Inflammatory macrophage treated with lipopolysaccharide for 1 hour (primary cell): ENCODE measurements at regions not wholly inside any gene's neighbourhood (a gene's known extent, or its start where the extent isn't known, plus 50 kb on each side); places are given as distances from the start of the nearest gene placed in this dataset.

Experiments used
- DNase-seq, 2 donors: peaks; one replicate each; pipeline ENCODE4 v3.0.0-alpha.2; 2020 to 2022

DNA sequence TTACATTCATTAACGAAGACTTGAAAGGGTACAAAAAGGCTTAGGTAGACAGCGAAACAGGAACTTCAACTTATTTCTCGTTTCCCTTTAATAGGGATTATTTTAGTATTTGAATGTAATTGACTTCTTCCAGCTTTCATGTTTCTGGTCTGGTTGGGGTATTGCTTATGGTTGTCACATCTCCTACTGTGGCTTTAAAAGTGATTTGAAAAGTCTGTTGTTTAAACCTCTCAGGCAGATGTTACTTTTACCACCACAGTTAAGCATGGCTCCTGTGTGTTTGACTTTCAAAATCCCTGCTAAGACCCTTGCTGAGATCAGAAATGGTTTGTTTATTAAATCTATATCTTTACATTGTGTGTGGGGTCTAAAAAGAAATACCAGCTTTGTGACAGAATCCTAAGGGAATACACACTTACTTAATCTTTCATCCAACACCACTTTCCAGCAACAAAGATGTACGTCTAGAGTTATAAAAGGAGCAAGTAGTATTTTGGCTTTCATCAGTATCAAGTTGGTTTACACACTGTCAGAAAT is 661.2 kb downstream of the FAT4 start:
- no peak for DNase-seq

DNA sequence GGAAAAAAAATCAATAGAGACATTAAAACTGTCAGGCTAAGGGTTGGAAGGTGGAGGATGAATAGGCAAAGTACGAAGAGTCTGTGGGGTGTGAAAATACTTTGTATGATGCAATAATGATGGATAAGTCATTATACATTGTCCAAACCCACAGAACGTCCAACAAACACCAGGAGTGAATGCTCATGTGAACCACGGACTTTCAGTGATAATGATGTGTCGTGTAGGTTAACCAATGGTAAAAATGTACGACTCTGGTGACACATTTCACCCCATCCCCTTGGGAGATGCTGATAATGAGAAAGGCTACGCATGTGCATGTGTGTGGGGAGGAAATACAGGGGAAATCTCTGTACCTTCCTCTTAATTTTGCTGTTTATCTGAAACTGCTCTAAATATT is 665.2 kb downstream of the FAT4 start:
- DNase-seq: no peak

DNA sequence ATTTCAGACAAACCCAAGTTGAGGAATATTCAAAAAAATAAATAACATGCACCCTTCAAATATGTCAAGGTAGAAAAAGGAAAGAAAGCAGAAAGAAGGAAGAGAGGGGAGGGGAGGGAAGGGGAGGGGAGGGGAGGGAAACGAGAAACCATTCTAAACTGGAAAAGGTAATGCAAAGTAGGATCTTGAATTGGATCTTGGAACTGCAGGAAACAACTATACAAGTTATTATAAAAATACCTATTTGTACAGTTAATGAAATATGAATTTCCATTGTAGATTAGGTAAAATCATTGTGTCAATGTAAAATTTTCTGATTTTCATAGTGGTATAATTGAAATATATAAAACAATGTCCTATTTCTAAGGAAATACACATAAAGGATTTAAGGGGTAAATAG is 668.4 kb downstream of the FAT4 start:
- no peak for DNase-seq

DNA sequence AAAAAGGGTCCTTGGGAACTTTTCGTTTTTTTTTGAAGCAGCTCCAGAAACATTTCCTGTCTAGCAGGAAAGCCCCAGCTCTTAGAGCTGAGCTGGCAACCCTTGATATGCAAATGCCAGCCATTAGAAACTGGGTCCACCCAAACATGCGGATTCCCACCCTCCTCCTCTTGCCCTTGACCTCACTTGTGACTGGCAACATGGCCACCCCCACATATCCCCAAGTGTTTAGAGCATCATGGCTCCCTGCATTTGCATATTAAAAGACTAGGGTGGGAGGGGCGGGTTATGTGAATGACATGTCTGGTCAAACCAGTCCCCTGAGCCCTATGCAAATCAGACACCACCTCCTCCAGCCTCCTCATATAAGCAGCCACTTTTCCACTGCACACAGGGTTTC is 671.1 kb downstream of the FAT4 start:
- DNase-seq: no peak

DNA sequence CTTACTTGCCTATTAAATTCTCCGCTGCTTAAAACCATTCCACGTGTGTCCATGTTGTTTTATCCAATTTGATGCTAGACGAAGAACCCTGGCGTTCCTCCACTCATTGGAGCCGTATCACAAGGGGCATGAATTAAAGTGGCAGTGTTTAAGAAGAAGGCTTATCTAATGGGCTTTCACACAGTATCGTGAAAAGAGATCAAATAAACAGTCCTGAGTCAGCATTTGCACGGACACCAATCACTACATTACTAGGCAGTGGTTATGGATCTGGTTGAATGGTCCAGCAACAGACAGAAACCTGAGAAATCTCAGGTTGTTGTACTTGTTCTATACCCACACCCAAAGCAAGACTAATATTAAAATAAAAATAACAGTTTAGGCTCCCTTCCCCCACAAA is 671.6 kb downstream of the FAT4 start:
- DNase-seq: no peak

DNA sequence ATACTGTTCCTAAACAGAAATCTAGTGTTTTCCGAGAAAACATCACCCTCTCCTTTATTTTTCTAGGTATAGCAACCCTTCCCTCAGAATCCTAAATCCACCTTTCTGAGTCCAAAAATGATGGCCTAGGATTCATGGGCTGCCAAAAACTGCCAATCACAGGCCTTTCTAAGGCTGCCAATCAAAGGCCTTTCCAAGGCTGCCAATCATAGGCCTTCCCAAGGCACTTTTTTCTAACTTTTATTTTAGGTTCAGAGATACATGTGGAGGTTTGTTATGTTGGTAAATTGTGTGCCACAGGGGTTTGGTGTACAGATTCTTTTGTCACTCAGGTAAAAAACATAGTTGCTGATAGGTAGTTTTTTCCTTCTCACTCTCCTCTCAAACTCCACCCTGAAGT is 673.7 kb downstream of the FAT4 start:
- DNase-seq: no peak

DNA sequence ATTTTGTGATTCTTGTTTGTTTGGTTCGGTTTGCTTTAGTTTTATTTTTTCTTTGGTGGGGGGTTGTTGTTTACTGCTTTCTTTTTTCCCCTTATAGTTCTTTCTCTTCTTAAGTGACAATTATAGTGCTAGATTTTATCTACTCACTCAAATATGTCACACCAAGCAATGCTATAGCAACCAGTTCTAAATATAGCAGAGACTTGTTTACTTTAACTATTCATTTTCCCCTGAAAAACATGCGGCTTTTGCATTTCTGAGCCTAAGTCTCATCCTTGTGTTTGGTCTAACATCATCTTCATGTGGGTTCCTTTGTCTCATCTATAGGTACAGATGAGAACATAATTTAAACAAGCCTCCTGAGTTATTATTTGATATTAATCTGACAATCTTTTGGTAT is 676.6 kb downstream of the FAT4 start:
- DNase-seq: no peak

DNA sequence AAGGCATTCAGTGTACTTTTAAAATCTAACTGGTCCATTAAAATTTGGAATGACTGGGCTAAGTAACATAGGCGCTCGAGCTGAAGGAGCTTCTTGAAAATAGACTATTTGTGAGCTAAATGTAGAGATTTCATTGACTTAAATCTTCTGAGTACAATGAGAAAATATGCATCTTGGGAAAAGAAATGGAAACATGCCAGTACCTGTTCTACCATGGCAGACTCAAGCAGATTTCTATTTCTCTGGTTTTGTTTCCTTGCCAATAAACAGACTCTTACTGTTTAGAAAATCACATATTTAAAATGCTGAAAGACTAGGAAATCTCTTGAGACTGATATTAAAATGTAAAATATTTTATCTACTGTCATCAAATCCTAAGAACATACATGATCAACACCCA is 678.1 kb downstream of the FAT4 start:
- no peak for DNase-seq

DNA sequence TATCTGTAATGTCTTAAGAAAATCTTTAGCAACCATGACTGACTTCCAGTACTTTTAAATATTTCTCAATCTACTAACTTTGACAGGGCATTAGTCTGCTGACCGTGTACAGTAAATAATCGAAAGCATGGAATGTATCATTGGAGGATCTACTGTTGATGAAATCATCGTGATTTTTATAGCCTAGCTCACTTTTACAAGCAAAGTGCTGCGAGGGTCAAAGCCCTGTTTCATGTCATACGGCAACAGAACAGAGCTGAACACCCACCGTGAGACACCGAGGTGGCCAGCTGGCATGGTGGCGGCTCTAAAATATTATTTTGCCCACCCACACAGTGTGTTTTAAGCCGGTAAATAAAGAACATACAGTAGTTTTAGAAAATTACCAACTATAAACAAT is 679.3 kb downstream of the FAT4 start:
- DNase-seq: no peak

DNA sequence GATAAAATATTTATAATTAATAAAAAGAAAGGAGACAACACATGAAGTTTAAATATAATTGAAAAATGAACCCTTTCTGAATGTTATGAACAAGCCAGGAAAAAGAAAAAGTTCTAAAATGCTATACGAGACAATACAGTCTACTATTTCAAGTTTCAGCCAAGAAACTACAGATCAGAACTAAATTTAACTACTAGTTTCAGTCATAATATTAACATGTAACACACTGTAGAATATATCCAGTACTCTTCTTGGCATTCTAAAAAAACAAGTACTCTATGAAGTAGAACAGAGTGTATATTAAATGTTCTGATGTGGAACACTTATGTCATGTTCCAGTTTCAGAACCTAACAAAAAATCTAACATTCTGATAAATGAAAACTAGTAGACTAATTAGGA is 679.7 kb downstream of the FAT4 start:
- DNase-seq: no peak

DNA sequence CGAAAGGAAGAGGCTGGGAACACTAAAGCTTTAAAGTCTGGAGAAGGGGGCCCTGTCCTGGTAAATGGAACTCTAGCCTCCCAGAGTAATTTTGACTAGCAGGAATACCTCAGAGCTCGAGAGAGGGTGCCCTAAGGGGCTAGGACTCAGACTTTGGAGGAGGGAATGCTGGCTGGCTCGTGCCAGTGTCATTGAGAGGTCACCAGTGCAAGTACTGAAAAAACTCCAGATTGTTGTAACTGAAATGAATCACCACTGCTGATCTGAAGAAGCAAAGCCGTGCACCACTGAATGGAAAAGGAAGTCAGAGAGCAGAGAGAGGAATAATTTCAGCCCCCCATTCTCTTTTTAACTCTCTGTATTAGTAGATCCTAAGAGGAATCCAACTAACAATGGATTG is 690.2 kb downstream of the FAT4 start:
- no peak for DNase-seq

DNA sequence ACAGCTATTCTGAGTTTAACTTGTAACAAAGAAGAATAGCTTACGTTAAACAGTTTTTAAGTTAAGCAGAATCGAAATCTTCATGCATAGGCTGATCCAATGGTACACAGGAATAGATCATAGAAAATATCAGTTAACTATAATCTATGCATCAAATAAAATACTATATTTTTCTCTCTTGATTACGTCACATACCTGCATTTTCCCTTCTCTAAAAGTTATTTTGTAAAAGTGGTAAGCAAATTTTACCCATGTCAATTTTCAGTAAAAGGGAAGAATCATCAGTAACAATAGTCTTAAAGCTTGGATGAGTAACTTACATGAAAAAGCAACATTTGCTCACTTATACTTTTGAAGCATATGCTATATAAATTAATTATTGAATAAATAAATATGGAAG is 692.4 kb downstream of the FAT4 start:
- DNase-seq: no peak

DNA sequence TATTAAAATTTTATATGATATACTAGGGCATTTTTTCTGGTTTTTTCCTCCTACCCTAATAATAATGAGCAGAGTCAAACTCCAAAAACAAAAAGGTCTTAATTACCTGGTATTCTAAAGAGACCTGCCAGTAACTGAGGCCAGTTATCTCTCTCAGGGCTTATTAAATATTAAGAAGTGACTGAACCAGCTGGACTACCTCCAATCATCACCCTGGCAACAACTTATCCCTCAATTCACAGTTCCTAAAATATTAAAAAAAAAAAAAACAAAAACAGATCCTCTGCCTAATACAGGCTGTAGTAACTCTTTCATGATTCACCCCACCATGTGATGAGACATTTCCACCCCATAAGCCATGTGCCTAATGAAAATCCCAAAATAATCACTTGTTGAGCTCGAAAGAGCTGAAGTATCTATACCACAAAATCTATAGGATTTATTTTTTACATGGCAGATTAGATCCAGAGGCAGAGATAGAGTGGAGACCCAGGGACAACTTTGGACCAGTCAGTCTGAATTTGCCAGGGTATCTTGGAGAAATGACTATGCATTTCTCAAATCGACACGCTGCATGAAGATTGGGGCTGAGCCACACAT is 698.0 kb downstream of the FAT4 start:
- DNase-seq: no peak

DNA sequence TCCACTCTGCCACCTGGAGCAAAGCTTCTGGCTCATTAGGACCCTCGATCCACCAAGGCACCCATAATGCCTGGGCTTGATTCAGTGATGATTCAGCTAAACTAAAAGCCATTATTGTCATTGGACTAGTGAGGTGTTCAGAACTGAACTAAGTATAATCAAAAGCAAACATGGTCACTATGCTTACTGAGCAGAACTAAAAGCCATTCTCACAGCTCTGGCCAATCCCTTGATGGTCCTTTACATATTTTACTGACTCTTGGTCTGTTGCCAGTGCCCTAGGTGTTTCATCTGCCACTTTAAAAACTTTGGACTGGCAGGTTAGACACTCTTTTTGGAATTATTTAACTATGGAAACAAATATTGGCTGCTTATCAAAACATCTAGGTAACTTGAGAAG is 703.5 kb downstream of the FAT4 start:
- DNase-seq: no peak

DNA sequence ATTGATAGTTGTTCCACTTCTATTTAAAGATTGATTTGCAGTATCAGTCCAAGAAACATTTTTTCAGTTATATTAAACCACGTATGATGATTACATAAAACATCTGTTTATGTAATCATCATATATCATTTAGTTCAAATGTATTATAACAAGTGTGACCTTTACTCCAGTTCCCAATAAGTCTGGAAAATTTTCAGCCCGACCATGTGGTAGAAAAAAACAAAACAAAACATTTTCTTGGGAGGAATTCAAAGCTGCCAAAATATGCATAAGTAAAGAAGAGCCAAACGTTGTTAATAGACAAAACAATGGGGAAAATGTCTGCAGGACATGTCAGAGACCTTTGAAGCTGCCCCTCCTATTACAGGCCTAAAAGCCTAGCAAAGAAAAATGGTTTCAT is 709.1 kb downstream of the FAT4 start:
- no peak for DNase-seq

DNA sequence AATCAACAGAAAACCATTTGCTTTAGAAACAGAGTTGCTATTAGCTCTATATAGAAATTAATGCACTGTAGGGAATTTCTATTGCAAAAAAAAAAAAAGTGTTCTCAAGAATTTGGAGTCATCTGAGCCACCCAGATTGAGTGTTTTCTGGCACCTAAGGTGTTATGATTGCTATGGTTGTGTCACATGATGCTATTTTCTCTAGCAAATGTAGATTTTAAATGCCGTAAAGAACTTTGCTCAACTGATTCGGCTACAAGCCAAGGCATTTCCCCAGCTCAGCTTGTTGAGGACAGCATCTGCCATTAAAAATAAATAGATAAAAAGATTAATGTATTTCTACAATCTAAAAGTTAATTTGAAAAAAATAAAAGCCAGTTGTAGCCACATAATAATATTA is 712.8 kb downstream of the FAT4 start:
- no peak for DNase-seq

DNA sequence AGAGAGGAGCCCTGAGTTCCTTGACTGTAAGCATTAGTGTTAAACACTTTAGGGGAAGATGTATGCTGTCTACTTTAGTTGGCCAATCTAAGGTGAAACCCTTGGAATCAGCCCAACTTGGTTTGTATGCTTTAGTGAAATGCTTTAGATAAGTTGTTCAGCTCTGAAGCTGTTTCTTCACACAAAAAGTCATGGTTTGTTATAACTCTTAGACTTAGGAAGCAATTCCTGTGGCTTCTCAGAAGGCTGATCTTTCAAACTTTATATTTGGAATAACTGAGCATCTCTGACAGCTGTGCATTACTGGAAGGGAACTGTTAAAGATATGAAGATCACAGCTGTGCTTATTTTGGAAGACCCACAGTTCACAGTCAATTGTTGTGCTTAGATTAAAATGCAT is 714.1 kb downstream of the FAT4 start:
- no peak for DNase-seq

DNA sequence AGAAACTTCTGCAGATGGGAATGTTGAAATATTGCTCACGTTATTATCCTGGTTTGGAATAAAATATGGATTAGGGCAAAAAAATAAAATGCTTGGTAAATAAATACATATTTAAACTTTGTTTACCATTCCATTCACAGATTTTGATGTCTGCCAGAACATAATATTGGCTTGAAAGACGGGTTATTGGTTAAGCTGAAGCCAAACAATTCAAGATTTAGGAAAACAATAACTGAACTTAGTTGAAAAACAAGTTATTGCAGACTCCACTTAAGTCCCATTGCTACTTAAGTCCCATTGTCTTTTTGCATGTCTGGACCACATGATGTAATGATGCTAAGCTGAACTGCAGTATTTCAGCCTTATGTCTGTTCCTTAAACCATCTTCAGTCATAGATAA is 722.5 kb downstream of the FAT4 start:
- DNase-seq: no peak

DNA sequence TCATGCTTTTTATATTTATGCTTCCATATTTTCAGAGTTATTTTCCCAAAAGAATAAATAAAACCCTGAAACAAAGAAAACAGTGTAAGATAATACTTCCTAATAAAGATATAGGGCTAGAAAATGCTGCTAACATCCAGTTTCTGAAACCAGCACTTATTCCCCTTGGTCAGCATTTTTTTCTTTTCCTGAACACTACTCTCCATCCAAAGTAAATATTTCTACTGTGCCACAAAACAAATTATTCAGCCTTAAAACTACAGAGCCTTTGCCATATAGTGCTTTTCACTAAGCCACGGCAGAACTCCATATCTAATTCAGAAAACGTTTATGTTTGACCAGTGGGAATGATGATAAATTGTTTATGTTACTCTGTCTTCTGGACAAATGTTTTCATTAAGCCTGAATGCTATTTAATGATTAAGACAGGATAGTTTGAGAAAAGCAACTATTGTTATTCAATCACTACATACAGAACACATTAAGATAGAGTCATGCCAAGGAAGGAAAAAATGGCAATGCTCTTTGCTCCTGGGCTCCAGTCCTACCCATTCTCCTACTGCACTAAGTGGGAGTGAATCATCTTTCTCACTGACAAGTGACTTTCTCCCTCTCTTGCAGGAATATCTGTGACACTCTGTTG is 723.9 kb downstream of the FAT4 start:
- DNase-seq: no peak

DNA sequence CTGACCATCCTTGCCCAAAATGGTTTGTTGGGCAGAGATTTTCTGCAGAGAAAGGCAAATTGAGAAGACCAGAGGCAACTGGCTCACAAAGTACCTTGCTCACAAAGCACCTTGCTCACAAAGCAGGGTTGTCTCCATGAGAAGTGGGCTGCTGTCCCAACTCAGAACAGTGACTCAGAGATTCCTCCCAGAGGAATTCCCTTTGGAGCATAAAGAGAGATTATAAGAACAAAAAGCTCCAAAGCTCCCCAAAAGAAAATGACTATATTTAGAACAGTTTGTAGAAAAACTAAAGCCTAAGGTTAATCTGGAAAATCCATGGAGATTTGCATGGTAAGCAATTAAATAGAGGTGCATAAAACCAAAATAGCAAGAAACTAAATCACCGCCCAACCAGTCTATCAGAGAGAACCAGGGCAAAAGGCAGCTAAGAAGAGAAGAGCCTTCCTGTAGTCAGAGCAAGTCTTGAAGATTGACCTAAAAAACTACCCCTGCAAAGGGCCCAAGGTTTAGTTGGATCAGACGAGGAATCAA is 731.4 kb downstream of the FAT4 start:
- no peak for DNase-seq

DNA sequence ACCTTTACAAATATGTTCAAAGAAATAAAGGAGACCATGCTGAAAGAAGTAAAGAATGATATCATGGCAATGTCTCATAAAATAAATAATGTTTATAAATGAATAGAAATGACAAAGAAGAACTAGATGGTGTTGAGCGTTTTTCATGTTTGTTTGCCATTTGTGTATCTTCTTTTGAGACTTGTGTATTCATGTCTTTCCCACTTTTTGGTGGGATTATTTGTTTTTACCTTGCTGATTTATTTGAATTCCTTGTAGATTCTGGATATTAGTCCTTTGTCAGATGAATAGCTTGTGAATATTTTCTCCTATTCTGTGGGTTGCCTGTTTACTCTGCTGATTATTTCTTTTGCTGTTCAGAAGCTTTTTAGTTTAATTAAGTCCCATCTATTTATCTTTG is 732.4 kb downstream of the FAT4 start:
- DNase-seq: no peak

DNA sequence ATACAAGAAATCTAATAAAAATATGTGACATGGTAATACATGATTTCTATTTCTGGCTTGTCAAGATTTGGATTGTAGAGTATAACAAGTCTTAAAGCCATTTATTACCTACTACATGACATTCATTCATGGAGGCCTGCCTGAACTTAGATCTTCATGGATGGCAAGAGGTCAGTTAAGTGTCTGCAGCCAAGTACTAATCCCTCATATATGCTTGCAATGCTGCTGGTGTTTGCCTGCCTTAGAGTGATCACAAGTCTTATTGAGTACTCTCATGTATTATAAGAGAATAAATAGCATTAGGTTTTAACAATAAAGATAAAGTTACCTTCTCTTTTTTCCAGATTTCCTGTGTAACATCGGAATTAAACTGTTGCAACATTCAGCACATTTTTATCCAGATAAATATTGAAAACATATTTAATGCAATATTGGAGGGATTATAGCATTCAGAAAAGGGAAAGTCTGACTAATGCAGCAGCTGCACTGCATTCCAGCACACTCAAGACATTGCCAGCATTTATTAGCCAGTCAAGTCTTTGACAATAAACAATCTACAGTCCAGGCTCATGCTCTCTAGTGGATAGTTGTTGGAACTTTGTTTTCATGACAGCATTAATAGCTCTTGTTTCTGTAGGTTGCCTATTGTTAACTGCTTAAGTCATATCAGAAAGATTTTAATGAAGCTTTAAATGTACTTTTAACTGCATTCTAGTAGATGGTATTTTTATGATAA is 737.1 kb downstream of the FAT4 start:
- no peak for DNase-seq

DNA sequence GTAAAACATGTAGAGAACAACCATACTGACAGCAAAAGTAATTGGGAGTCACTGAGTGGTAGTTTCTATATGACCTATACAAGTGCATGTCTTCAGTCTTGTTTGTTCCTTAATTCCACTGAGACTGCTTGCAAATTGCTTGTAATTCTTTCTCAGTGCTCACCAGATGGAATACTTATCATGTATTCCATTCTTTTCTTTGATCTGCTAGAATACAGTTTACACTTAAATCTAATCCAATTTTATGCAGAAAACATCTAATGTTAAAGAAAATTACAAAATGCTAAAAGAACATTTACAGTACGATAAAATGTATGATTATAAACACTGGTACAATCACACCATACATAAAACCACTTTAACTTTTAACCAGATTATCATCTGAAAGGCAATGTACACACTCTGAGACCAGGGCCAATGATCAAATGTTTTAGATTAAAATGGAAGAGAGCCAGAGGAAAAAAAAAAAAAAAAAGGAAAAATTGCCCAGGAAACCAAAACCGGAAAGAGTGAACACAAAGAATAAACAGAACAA is 741.4 kb downstream of the FAT4 start:
- no peak for DNase-seq

DNA sequence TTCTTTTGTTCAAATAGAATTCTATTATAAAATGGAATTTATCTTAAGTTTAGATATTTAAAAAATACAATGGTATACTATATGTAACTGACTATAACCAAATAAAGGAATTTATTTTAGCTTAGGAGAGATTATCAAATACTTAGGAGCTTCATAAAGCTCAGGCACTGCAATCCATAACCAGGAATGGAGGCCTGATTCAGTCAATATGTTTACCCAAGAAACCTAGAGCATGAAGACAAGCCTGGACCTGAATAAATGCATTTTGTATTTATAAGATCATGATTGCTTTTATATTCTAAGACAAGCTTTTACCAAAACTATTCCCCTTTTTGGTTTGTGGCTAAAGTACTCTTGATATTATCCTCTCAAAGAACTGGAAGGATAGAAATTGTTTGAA is 742.6 kb downstream of the FAT4 start:
- no peak for DNase-seq
